CD8-positive, alpha-beta memory T cell (primary cell): ENCODE measurements at regions not wholly inside any gene's neighbourhood (a gene's known extent, or its start where the extent isn't known, plus 50 kb on each side); places are given as distances from the start of the nearest gene placed in this dataset.
A peak's percentile ranks its signal among the peaks of the same experiment; 100 is the strongest.

Experiments used
- CTCF ChIA-PET: fragments of 350-600 bp; sonication (Branson Sonifier 250); formaldehyde crosslinking; loops from one replicate; lab custom pipeline; 2021; ENCODE audit warnings: antibody characterized with exemption; lab: Charles Lee
- POLR2A ChIA-PET: fragments of 350-600 bp; sonication (Branson Sonifier 250); formaldehyde crosslinking; loops from one replicate; lab custom pipeline; 2021; ENCODE audit warnings: antibody characterized with exemption; lab: Charles Lee
- DNase-seq, 5 donors: peaks; one replicate each; pipeline versions ENCODE4 v3.0.0 to v3.0.0-alpha.2; 2020 to 2022; ENCODE audit warnings: mixed read lengths in 1 of 5
- H3K27ac ChIP-seq: one replicate; pipeline ENCODE4 v1.7.0; 2013; ENCODE audit warnings: low read depth, mild to moderate bottlenecking, low read length, moderate library complexity
- H3K27me3 ChIP-seq: 2 replicates; pipeline ENCODE4 v1.7.0; 2013; ENCODE audit warnings: low read length, mild to moderate bottlenecking; ENCODE audit not compliant: insufficient read depth, poor library complexity, severe bottlenecking
- H3K36me3 ChIP-seq: 2 replicates; pipeline ENCODE4 v1.7.0; 2013; ENCODE audit warnings: mild to moderate bottlenecking, low read length, moderate library complexity; ENCODE audit not compliant: insufficient read depth
- H3K4me1 ChIP-seq: 2 replicates; pipeline ENCODE4 v1.7.0; 2013; ENCODE audit warnings: mild to moderate bottlenecking, low read length, moderate library complexity; ENCODE audit not compliant: insufficient read depth
- H3K4me3 ChIP-seq: 2 replicates; pipeline ENCODE4 v1.7.0; 2013; ENCODE audit warnings: mild to moderate bottlenecking, low read length
- H3K9me3 ChIP-seq: 2 replicates; pipeline ENCODE4 v1.7.0; 2013; ENCODE audit warnings: mild to moderate bottlenecking, low read length
- H3K27ac Mint-ChIP-seq, 8 donors: one replicate each; pipeline ENCODE4 v1.8.0; 2020 to 2021; ENCODE audit warnings: mixed read lengths in 8 of 8, mild to moderate bottlenecking in 6 of 8, inconsistent platforms in 3 of 8, moderate library complexity in 3 of 8
- H3K27me3 Mint-ChIP-seq, 2 donors: one replicate each; pipeline ENCODE4 v1.8.0; 2020 to 2021; ENCODE audit warnings: mixed read lengths in 2 of 2, mild to moderate bottlenecking in 1 of 2, moderate library complexity in 1 of 2
- H3K36me3 Mint-ChIP-seq, 3 donors: one replicate each; pipeline ENCODE4 v1.8.0; 2020 to 2021; ENCODE audit warnings: mixed read lengths in 3 of 3, inconsistent platforms in 1 of 3, mild to moderate bottlenecking in 1 of 3
- H3K4me1 Mint-ChIP-seq, 3 donors: one replicate each; pipeline ENCODE4 v1.8.0; 2020 to 2021; ENCODE audit warnings: mixed read lengths in 3 of 3, inconsistent platforms in 1 of 3, mild to moderate bottlenecking in 1 of 3
- H3K4me3 Mint-ChIP-seq, 7 donors: one replicate each; pipeline ENCODE4 v1.8.0; 2020 to 2021; ENCODE audit warnings: mixed read lengths in 7 of 7, mild to moderate bottlenecking in 6 of 7, moderate library complexity in 4 of 7, inconsistent platforms in 2 of 7
- H3K9me3 Mint-ChIP-seq, 5 donors: one replicate each; pipeline ENCODE4 v1.8.0; 2020 to 2022; ENCODE audit warnings: mixed read lengths in 5 of 5, mild to moderate bottlenecking in 3 of 5, moderate library complexity in 2 of 5, inconsistent platforms in 1 of 5

GRCh38 chr13:67416047-67416925 lies 186.2 kb upstream of the PCDH9 start:
- Mint-ChIP-seq H3K36me3 (no peaks in the 10 kb centered on the region), H3K9me3 (peaks cover 4 to 11% (median 7%) of the 10 kb centered on the region in 5 donors), H3K27me3 (no peaks in the 10 kb centered on the region), H3K27ac (no peak overlapping the region), H3K4me3 (no peak overlapping the region), H3K4me1 (no peaks in the 10 kb centered on the region)
- Histone ChIP-seq H3K4me1 (no peaks in the 10 kb centered on the region), H3K9me3 (no peaks in the 10 kb centered on the region), H3K27me3 (no peaks in the 10 kb centered on the region), H3K36me3 (no peaks in the 10 kb centered on the region), H3K4me3 (no peak overlapping the region), H3K27ac (no peak overlapping the region)
- no peak for DNase-seq
- POLR2A ChIA-PET, result no interaction called here
- CTCF ChIA-PET, result no interaction called here

- Mint-ChIP-seq H3K27ac (no peak overlapping the region), H3K4me1 (no peaks in the 10 kb centered on the region), H3K36me3 (no peaks in the 10 kb centered on the region), H3K9me3 (peaks cover 2 to 18% (median 6%) of the 10 kb centered on the region in 5 donors), H3K27me3 (no peaks in the 10 kb centered on the region), H3K4me3 (no peak overlapping the region)
- Histone ChIP-seq H3K9me3 (no peaks in the 10 kb centered on the region), H3K27me3 (no peaks in the 10 kb centered on the region), H3K4me3 (no peak overlapping the region), H3K27ac (no peak overlapping the region), H3K36me3 (no peaks in the 10 kb centered on the region), H3K4me1 (no peaks in the 10 kb centered on the region)
- POLR2A ChIA-PET, result no interaction called here
- CTCF ChIA-PET, result no interaction called here
- DNase-seq, result no peak
Measured at GRCh38 chr13:67410645-67411044, 180.5 kb upstream of the PCDH9 start.

GRCh38 chr13:67408798-67409197 lies 178.7 kb upstream of the PCDH9 start:
- no peak overlapping the region for H3K4me3 Mint-ChIP-seq
- CTCF ChIA-PET, result no interaction called here
- Histone ChIP-seq H3K9me3 (no peaks in the 10 kb centered on the region), H3K4me1 (no peaks in the 10 kb centered on the region), H3K27me3 (no peaks in the 10 kb centered on the region), H3K4me3 (no peak overlapping the region), H3K36me3 (no peaks in the 10 kb centered on the region), H3K27ac (no peak overlapping the region)
- peak overlapping the region in 1 of 8 donors; percentile 29 for H3K27ac Mint-ChIP-seq
- H3K36me3 Mint-ChIP-seq, result no peaks in the 10 kb centered on the region
- DNase-seq, result no peak
- no peaks in the 10 kb centered on the region for H3K4me1 Mint-ChIP-seq
- peaks cover 2 to 18% (median 6%) of the 10 kb centered on the region in 5 donors for H3K9me3 Mint-ChIP-seq
- H3K27me3 Mint-ChIP-seq, result no peaks in the 10 kb centered on the region
- POLR2A ChIA-PET, result no interaction called here

- no peaks in the 10 kb centered on the region for H3K27me3 ChIP-seq
- no peaks in the 10 kb centered on the region for H3K9me3 ChIP-seq
- ChIA-PET CTCF (no interaction called here), POLR2A (no interaction called here)
- Mint-ChIP-seq H3K36me3 (peaks cover 0 to 3% (median 0%) of the 10 kb centered on the region in 3 donors), H3K4me1 (no peaks in the 10 kb centered on the region), H3K27me3 (no peaks in the 10 kb centered on the region), H3K9me3 (peaks cover 2 to 25% (median 4%) of the 10 kb centered on the region in 5 donors), H3K27ac (no peak overlapping the region), H3K4me3 (no peak overlapping the region)
- H3K4me3 ChIP-seq, result no peak overlapping the region
- H3K4me1 ChIP-seq, result no peaks in the 10 kb centered on the region
- H3K27ac ChIP-seq, result no peak overlapping the region
- no peaks in the 10 kb centered on the region for H3K36me3 ChIP-seq
- no peak for DNase-seq
Measured at GRCh38 chr13:67402546-67402945, 172.4 kb upstream of the PCDH9 start.

GRCh38 chr13:67395577-67395976 lies 165.4 kb upstream of the PCDH9 start:
- Mint-ChIP-seq H3K36me3 (peaks cover 0 to 3% (median 0%) of the 10 kb centered on the region in 3 donors), H3K27me3 (no peaks in the 10 kb centered on the region), H3K9me3 (peaks cover 0 to 32% (median 4%) of the 10 kb centered on the region in 5 donors), H3K4me3 (no peak overlapping the region), H3K4me1 (no peaks in the 10 kb centered on the region), H3K27ac (no peak overlapping the region)
- no peak overlapping the region for H3K27ac ChIP-seq
- ChIA-PET CTCF (no interaction called here), POLR2A (no interaction called here)
- no peaks in the 10 kb centered on the region for H3K9me3 ChIP-seq
- no peak overlapping the region for H3K4me3 ChIP-seq
- DNase-seq, result no peak
- no peaks in the 10 kb centered on the region for H3K4me1 ChIP-seq
- H3K36me3 ChIP-seq, result no peaks in the 10 kb centered on the region
- no peaks in the 10 kb centered on the region for H3K27me3 ChIP-seq

- H3K4me1 ChIP-seq, result no peaks in the 10 kb centered on the region
- ChIA-PET CTCF (no interaction called here), POLR2A (no interaction called here)
- H3K27me3 ChIP-seq, result no peaks in the 10 kb centered on the region
- H3K4me3 ChIP-seq, result no peak overlapping the region
- no peaks in the 10 kb centered on the region for H3K9me3 ChIP-seq
- H3K36me3 Mint-ChIP-seq, result no peaks in the 10 kb centered on the region
- no peak overlapping the region for H3K27ac Mint-ChIP-seq
- no peaks in the 10 kb centered on the region for H3K27me3 Mint-ChIP-seq
- no peaks in the 10 kb centered on the region for H3K36me3 ChIP-seq
- no peak overlapping the region for H3K27ac ChIP-seq
- peaks cover 0 to 26% (median 2%) of the 10 kb centered on the region in 5 donors for H3K9me3 Mint-ChIP-seq
- no peak overlapping the region for H3K4me3 Mint-ChIP-seq
- no peak for DNase-seq
- H3K4me1 Mint-ChIP-seq, result no peaks in the 10 kb centered on the region
Measured at GRCh38 chr13:67392014-67392413, 161.9 kb upstream of the PCDH9 start.

- no peaks in the 10 kb centered on the region for H3K27me3 ChIP-seq
- no peak for DNase-seq
- H3K9me3 Mint-ChIP-seq, result peaks cover 1 to 27% (median 4%) of the 10 kb centered on the region in 5 donors
- no peaks in the 10 kb centered on the region for H3K4me1 Mint-ChIP-seq
- no peaks in the 10 kb centered on the region for H3K36me3 ChIP-seq
- no peaks in the 10 kb centered on the region for H3K36me3 Mint-ChIP-seq
- H3K4me3 ChIP-seq, result no peak overlapping the region
- H3K4me3 Mint-ChIP-seq, result no peak overlapping the region
- H3K4me1 ChIP-seq, result no peaks in the 10 kb centered on the region
- no peak overlapping the region for H3K27ac ChIP-seq
- no peaks in the 10 kb centered on the region for H3K27me3 Mint-ChIP-seq
- no peak overlapping the region for H3K27ac Mint-ChIP-seq
- CTCF ChIA-PET, result no interaction called here
- POLR2A ChIA-PET, result no interaction called here
- H3K9me3 ChIP-seq, result no peaks in the 10 kb centered on the region
Measured at GRCh38 chr13:67390462-67391086, 160.4 kb upstream of the PCDH9 start.

- no peak overlapping the region for H3K4me3 Mint-ChIP-seq
- H3K4me1 Mint-ChIP-seq, result no peaks in the 10 kb centered on the region
- H3K36me3 Mint-ChIP-seq, result no peaks in the 10 kb centered on the region
- ChIA-PET CTCF (no interaction called here), POLR2A (no interaction called here)
- Histone ChIP-seq H3K4me3 (no peak overlapping the region), H3K36me3 (no peaks in the 10 kb centered on the region), H3K27me3 (no peaks in the 10 kb centered on the region), H3K27ac (no peak overlapping the region), H3K9me3 (no peaks in the 10 kb centered on the region), H3K4me1 (no peaks in the 10 kb centered on the region)
- no peaks in the 10 kb centered on the region for H3K27me3 Mint-ChIP-seq
- no peak for DNase-seq
- H3K27ac Mint-ChIP-seq, result peak overlapping the region in 1 of 8 donors; percentile 17
- peaks cover 0 to 27% (median 4%) of the 10 kb centered on the region in 5 donors for H3K9me3 Mint-ChIP-seq
Measured at GRCh38 chr13:67389171-67389570, 159.0 kb upstream of the PCDH9 start.
